SHP77 treated with DMSO at 0.1 percent for 48 hours (cell line): ENCODE measurements at regions not wholly inside any gene's neighbourhood (a gene's known extent, or its start where the extent isn't known, plus 50 kb on each side); places are given as distances from the start of the nearest gene placed in this dataset.
A peak's percentile ranks its signal among the peaks of the same experiment; 100 is the strongest.
"Not testable (repeated sequence)": the region's sequence is repeated elsewhere in the genome, so short reads cannot be mapped to it uniquely, and the experiment has no call there.

Experiments used
- DNase-seq: peaks from one replicate; lab custom pipeline; 2025; lab: John Stamatoyannopoulos, UW

DNA sequence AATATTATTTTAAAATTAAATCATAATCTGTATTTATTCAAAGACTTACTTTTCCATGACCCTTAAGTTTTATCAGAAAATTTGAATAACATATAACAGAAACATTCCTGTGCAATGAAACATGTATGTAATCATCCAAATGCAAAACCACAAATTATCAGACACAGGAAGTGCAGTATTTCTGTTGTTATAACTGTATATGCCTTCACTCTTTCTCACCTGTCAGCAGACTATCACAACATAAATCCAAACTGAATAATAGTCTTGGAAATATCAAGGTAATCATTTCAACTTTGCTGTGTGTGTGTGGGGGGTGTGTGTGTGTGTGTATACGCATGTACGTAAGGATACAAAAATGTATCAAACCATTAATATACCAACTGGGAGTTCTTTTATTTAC lies 285.9 kb downstream of the SLC7A11 start:
- DNase-seq = no peak

GRCh38 chr4:137955595-137955994 lies 286.6 kb downstream of the SLC7A11 start:
- no peak for DNase-seq

- no peak for DNase-seq
These were observed 290.0 kb downstream of the SLC7A11 start for GRCh38 chr4:137952116-137952515.

GRCh38 chr4:137950286-137950685 lies 291.9 kb downstream of the SLC7A11 start:
- DNase-seq = no peak

DNA sequence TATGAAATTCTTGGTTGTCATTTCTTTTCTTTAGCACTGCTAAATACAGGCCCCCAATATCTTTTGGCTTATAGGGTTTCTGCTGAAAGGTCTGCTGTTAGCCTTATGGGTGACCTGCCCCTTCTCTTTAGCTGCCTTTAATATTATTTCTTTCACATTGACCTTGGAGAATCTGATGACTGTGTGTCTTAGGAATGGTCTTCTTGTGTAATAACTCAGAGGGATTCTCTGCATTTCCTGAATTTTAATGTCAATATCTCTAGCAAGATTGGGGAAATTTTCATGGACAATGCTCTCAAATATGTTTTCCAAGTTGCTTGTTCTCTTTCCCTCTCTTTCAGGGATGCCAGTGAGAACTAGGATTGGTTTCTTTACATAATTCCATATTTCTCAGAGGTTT lies 292.4 kb downstream of the SLC7A11 start:
- no peak for DNase-seq

DNA sequence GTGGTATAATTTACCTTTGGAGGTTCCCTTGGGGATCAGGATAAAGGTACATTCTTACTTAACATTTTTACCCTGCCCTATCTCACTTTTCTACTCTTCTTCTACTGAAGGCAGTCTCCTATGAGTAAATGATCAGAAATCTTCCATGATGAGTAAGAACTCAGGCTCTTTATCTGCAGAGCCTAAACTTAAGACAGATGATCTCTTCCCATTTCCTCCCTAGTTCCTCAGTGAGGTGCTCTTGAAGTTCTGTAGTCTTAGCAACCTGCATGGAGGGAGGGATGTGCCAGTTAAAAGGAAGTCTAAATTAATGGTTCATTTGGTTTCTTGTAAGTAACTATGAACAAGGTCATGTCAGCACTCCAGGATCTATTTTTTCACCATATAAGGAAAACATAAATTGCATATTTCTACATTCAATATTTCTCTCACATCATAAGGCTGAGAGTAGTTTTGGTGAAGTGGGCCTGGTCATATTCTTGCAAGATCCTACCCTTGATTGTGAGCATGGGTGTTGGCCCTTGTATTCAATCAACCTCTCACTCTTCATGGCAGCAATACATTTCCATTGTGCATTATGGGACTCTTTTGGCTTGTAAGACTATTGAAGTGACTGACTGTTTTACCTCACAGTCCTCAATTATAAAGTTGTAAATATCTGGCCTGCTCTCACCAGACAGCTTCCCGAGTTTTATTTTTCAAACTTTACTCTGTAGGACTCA lies 295.5 kb downstream of the SLC7A11 start:
- no peak for DNase-seq

GRCh38 chr4:137942815-137943214 lies 299.3 kb downstream of the SLC7A11 start:
- DNase-seq = not testable (repeated sequence)

DNA sequence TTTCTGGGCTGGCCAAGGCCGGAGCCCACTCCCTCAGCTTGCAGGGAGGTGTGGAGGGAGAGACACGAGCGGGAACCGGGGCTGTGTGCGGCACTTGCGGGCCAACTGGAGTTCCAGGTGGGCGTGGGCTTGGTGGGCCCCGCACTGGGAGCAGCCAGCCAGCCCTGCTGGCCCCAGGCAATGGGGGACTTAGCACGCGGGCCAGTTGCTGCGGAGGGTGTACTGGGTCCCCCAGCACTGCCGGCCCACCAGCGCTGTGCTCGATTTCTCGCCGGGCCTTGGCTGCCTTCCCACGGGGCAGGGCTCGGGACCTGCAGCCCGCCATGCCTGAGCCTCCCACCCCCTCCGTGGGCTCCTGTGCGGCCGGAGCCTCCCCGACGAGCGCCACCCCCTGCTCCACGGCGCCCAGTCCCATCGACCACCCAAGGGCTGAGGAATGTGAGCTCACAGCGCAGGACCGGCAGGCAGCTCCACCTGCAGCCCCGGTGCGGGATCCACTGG lies 300.1 kb downstream of the SLC7A11 start:
- DNase-seq = not testable (repeated sequence)

GRCh38 chr4:137934911-137935310 lies 307.2 kb downstream of the SLC7A11 start:
- DNase-seq = no peak

- no peak for DNase-seq
These were observed 308.1 kb downstream of the SLC7A11 start for GRCh38 chr4:137934046-137934445.

GRCh38 chr4:137927972-137928371 lies 314.2 kb downstream of the SLC7A11 start:
- DNase-seq = no peak

DNA sequence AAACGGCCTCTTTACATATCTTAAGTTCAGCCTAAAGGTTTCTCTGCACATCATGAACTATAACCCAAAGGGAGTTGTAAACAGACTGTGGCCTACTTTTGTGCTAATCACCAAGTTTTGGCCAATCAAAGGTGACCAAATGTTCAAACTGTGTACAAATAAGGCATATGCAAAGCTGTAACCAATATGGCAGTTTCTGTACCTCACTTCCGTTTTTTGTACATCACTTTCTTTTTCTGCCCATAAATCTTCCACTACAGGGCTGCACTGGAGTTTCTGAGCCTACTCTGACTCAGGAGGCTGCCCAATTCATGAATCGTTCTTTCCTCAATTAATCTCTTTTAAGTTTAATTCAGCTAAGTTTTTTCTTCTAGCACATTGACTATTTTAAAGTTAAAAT lies 318.7 kb downstream of the SLC7A11 start:
- no peak for DNase-seq

DNA sequence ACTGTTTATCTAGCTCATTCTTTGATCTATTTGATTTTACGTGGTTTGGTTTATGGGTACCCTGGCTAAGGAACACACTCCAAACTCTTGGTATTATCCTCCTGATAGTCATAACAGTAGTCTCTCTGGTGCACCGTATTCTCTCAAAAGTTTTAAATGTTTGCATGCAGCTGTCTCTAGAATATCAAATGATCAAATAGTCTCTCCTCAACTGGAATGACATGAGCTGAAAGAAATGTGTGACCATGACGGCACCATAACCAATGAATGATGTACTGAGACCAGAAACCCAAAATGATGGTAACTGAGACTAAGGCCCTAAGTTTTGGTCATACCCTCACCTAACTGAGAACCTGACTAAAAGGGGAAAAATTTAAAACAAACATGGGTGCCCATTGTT lies 319.4 kb downstream of the SLC7A11 start:
- DNase-seq = no peak

- peak; percentile 9 for DNase-seq
These were observed 332.4 kb downstream of the SLC7A11 start for GRCh38 chr4:137909529-137910309.

- no peak for DNase-seq
These were observed 336.2 kb downstream of the SLC7A11 start for GRCh38 chr4:137905930-137906329.

DNA sequence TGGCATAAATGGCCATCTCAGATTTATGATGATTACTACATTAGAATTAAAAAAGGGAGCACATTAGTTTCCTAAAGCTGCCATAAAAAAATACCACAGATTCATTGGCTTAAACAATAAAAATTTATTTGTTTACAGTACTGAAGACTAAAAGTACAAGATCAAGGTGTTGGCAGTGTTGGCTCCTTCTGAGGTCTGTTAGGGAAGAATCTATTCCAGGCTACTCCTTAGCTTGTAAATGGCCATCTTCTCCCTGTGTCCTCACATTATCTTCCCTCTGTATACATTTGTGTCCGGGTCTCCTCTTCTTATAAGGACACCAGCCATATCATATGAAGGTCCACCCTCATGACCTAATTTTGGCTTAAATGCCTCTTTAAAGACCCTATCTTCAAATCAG lies 341.0 kb downstream of the SLC7A11 start:
- DNase-seq = no peak

- DNase-seq = no peak
These were observed 345.9 kb downstream of the SLC7A11 start for GRCh38 chr4:137896221-137896737.

- not testable (repeated sequence) for DNase-seq
These were observed 346.6 kb downstream of the SLC7A11 start for GRCh38 chr4:137895515-137895914.

- no peak for DNase-seq
These were observed 350.0 kb downstream of the SLC7A11 start for GRCh38 chr4:137892134-137892533.

GRCh38 chr4:137890812-137891211 lies 351.3 kb downstream of the SLC7A11 start:
- no peak for DNase-seq

GRCh38 chr4:137881641-137882040 lies 349.3 kb upstream of the PCDH18 start:
- DNase-seq = no peak

DNA sequence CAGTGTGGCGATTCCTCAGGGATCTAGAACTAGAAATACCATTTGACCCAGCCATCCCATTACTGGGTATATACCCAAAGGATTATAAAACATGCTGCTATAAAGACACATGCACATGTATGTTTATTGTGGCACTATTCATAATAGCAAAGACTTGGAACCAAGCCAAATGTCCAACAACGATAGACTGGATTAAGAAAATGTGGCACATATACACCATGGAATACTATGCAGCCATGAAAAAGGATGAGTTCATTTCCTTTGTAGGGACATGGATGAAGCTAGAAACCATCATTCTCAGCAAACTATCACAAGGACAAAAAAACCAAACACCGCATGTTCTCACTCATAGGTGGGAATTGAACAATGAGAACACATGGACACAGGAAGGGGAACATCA lies 335.8 kb upstream of the PCDH18 start:
- DNase-seq = not testable (repeated sequence)

- DNase-seq = no peak
These were observed 334.4 kb upstream of the PCDH18 start for GRCh38 chr4:137866671-137867070.
